Right lobe of liver (tissue), 4 donors: ENCODE measurements at regions not wholly inside any gene's neighbourhood (a gene's known extent, or its start where the extent isn't known, plus 50 kb on each side); places are given as distances from the start of the nearest gene placed in this dataset.

Experiments used
- POLR2A ChIP-seq: fragments of 450-650 bp; IDR thresholded peaks from one replicate; pipeline ENCODE4 v1.6.1; 2017; ENCODE audit warnings: antibody characterized with exemption, mild to moderate bottlenecking
- TF ChIP-seq, protein P1 (sequence below), 4 donors: fragments of 200-600 bp in 3 of 4; fragments of 450-650 bp in 1 of 4; IDR thresholded peaks; one replicate each; pipeline versions ENCODE4 v1.5.1 to v1.8.0; 2016 to 2022; ENCODE audit warnings: antibody characterized with exemption in 4 of 4, mild to moderate bottlenecking in 2 of 4
- donor health status: DM: no; HTN: no; CAD: no.
- donor health status: DM: no; HTN: no; CAD: no.
- donor health status: DM: no; HTN: yes; CAD: no.

DNA sequence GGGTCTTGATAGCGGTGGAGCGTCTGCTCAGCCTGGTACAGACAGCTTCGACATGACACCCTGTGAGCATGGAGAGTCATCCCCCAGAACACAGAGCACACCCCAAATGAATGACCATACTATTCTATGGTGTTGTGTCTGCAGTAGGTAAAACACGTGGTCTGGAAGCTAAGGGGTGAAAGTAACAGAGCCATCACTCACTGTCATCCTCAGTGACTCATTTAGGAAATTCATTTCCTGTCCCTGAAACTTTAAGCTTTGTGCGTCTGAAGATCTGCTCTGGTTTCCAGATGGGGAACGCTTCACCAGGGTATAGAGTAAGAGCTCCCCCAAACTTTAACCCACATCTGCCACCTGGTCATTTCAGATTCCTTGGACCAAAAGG lies 94.8 kb upstream of the DISP3 start:
- TF ChIP-seq POLR2A: no peak
- TF ChIP-seq, protein P1, sequence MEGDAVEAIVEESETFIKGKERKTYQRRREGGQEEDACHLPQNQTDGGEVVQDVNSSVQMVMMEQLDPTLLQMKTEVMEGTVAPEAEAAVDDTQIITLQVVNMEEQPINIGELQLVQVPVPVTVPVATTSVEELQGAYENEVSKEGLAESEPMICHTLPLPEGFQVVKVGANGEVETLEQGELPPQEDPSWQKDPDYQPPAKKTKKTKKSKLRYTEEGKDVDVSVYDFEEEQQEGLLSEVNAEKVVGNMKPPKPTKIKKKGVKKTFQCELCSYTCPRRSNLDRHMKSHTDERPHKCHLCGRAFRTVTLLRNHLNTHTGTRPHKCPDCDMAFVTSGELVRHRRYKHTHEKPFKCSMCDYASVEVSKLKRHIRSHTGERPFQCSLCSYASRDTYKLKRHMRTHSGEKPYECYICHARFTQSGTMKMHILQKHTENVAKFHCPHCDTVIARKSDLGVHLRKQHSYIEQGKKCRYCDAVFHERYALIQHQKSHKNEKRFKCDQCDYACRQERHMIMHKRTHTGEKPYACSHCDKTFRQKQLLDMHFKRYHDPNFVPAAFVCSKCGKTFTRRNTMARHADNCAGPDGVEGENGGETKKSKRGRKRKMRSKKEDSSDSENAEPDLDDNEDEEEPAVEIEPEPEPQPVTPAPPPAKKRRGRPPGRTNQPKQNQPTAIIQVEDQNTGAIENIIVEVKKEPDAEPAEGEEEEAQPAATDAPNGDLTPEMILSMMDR (IDR thresholded peaks at IDR 0.05): no peak
